ENCODE measurements at regions not wholly inside any gene's neighbourhood (a gene's known extent, or its start where the extent isn't known, plus 50 kb on each side); places are given as distances from the start of the nearest gene placed in this dataset.

DNA sequence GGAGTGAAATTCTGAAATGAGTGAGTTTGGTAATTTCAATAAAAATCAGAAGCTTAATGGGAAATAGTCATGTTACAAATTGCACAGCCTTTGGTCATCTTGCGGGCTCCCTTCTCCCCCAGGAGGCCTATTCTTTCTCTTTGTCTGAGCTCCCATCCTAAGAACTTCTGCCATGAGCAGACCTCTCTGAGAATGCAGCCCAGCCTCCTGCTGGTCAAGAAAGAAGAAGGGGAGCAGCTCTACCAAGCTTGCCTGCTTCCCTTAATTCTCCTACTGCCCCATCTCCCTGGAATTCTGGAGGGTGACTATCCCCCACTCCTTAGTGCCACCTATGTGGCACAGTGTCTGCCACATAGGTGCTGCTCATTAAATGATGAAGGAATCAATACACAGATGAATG, 300.7 kb upstream of the DAB1 start:
- Histone ChIP-seq H3K27ac (no peak overlapping the region), H3K4me1 (no peaks in the 10 kb centered on the region)
- TF ChIP-seq, protein P1, sequence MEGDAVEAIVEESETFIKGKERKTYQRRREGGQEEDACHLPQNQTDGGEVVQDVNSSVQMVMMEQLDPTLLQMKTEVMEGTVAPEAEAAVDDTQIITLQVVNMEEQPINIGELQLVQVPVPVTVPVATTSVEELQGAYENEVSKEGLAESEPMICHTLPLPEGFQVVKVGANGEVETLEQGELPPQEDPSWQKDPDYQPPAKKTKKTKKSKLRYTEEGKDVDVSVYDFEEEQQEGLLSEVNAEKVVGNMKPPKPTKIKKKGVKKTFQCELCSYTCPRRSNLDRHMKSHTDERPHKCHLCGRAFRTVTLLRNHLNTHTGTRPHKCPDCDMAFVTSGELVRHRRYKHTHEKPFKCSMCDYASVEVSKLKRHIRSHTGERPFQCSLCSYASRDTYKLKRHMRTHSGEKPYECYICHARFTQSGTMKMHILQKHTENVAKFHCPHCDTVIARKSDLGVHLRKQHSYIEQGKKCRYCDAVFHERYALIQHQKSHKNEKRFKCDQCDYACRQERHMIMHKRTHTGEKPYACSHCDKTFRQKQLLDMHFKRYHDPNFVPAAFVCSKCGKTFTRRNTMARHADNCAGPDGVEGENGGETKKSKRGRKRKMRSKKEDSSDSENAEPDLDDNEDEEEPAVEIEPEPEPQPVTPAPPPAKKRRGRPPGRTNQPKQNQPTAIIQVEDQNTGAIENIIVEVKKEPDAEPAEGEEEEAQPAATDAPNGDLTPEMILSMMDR (IDR thresholded peaks at IDR 0.05), result no peak

DNA sequence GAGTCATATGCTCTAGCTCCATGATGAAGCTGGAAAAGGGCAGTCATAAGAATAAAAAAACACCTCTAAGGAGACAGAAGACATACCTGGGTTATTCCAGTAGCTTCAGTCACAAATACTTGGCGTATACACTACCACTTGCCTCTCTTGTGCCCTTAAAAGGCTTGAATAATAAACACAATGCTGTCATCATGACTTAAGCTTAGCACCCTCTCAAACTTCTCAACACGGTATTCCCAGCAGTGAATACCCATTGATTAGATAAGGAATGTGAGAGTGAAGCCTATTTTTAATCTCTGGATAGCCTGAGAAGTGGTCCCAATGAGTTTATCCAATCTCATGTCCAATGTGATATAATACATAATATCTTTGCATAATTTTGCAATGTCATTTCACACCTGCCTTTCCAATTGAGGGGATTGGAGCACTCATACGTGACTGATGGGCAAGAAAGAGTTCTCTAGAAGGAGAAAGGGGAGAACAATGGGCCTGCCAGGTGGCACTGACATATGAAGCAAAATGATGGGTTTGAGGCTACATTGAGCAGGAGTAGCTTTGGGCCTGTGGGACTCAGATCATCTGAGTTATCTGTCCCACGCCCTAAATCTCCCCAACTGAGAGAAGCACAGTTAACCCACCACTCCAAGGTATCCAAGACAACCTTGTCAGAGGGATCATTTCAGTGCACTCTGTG, 298.6 kb upstream of the DAB1 start:
- intact Hi-C loops (cut with DNase I), result no loop called here
- DNase-seq (no peak), ATAC-seq (no peak)
- Histone ChIP-seq H3K4me3 (no peak overlapping the region), H3K27me3 (ENCODE audit: low read depth) (no peaks in the 10 kb centered on the region), H3K9me3 (no peaks in the 10 kb centered on the region), H3K27ac (no peak overlapping the region), H3K4me1 (no peaks in the 10 kb centered on the region), H3K36me3 (no peaks in the 10 kb centered on the region)
- TF ChIP-seq, protein P1 (IDR thresholded peaks at IDR 0.05), result no peak

More for the DNA sequence above, 300.7 kb upstream of the DAB1 start:
- Histone ChIP-seq H3K36me3 (no peaks in the 10 kb centered on the region), H3K9me3 (no peaks in the 10 kb centered on the region), H3K4me3 (no peak overlapping the region), H3K27me3 (ENCODE audit: low read depth) (no peaks in the 10 kb centered on the region)
- DNase-seq (no peak), ATAC-seq (no peak)
- intact Hi-C loops (cut with DNase I), result no loop called here

DNA sequence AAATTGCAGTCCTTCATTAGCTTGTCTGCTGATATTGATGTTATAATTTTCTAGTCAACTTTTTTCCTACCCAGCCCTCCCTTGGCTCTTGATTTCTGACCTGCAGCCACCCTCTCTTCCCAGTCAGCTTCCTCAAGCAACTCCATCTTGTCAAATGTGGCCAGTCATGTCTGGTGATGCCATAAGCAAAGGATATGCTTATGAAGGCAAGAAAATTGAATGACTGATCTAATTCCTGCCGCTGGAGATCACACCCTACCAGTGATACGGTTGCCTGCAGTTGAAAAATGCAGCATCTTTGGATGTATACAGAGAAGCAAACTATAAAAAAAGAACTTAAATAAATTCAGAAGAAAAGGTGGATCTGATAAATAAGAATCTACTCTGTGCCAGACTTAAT, 297.1 kb upstream of the DAB1 start:
- no peak overlapping the region for H3K27ac ChIP-seq
- TF ChIP-seq, protein P1 (IDR thresholded peaks at IDR 0.05), result no peak
- no peaks in the 10 kb centered on the region for H3K36me3 ChIP-seq
- intact Hi-C loops (cut with DNase I), result no loop called here
- no peaks in the 10 kb centered on the region for H3K4me1 ChIP-seq
- H3K4me3 ChIP-seq, result no peak overlapping the region
- H3K27me3 ChIP-seq (ENCODE audit: low read depth), result no peaks in the 10 kb centered on the region
- DNase-seq, result no peak
- no peaks in the 10 kb centered on the region for H3K9me3 ChIP-seq
- ATAC-seq, result no peak

DNA sequence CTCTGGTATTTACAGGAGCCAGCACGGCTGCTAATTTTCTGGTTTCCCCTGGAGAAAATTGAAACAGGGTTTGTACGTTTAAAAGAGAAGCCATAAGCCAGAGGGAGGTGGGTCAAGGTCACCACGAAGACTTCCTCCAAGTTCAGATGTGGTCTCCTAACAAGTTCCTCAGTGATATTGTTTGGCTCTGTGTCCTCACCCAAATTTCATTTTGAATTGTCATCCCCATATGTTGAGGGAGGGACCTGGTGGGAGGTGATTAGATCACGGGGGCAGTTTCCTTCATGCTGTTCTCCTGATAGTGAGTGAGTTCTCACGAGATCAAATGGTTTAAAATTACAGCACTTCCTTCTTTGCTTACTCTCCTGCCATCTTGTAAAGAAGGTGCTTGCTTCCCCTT, 295.4 kb upstream of the DAB1 start:
- TF ChIP-seq, protein P1 (IDR thresholded peaks at IDR 0.05), result no peak
- intact Hi-C loops (cut with DNase I), result no loop called here
- no peak for DNase-seq
- ATAC-seq, result no peak
- no peak overlapping the region for H3K4me3 ChIP-seq
- no peaks in the 10 kb centered on the region for H3K36me3 ChIP-seq
- H3K9me3 ChIP-seq, result no peaks in the 10 kb centered on the region
- no peaks in the 10 kb centered on the region for H3K27me3 ChIP-seq (ENCODE audit: low read depth)
- H3K4me1 ChIP-seq, result no peaks in the 10 kb centered on the region
- no peak overlapping the region for H3K27ac ChIP-seq

DNA sequence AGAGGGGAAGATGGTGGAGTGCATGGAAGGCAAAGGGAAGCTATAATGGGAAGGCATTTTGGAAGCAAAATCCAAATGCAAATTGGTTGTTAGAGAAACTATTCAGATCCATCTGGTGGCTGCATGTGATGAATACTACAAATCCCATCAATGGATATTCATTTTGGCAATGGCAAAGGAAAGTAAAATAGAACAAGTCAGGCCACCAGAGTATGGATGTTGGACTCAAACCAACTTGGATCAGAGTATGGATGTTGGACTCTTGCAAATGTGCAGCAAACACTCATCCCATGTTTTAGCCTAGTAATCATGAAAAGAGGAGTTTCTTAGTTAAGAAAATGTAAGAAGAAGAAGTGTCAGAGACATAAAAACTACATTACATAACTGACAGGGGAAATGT, 289.6 kb upstream of the DAB1 start:
- no peak overlapping the region for H3K27ac ChIP-seq
- no peak overlapping the region for H3K4me3 ChIP-seq
- no peaks in the 10 kb centered on the region for H3K27me3 ChIP-seq (ENCODE audit: low read depth)
- intact Hi-C loops (cut with DNase I), result no loop called here
- TF ChIP-seq, protein P1 (IDR thresholded peaks at IDR 0.05), result no peak
- ATAC-seq (no peak), DNase-seq (no peak)
- no peaks in the 10 kb centered on the region for H3K4me1 ChIP-seq
- no peaks in the 10 kb centered on the region for H3K36me3 ChIP-seq
- no peaks in the 10 kb centered on the region for H3K9me3 ChIP-seq
